Adrenal gland (tissue), 9 donors: ENCODE measurements at regions not wholly inside any gene's neighbourhood (a gene's known extent, or its start where the extent isn't known, plus 50 kb on each side); places are given as distances from the start of the nearest gene placed in this dataset.

ENCODE experiments used
- DNase-seq, 7 donors: peaks; one replicate each; pipeline ENCODE4 v3.0.0-alpha.2; 2019 to 2020
- H3K27ac ChIP-seq, 5 donors: fragments of 200-600 bp; sonication (generic) in 4 of 5; 1 replicate in 3 of 5; 2 replicates in 2 of 5; pipeline versions ENCODE4 v1.5.1 to v1.8.0; 2016 to 2020; ENCODE audit warnings: mild to moderate bottlenecking in 1 of 5
- H3K27me3 ChIP-seq: fragments of 200-600 bp; 2 replicates; pipeline ENCODE4 v1.8.0; 2021
- H3K36me3 ChIP-seq, 2 donors: fragments of 200-600 bp; replicated peaks in 1 of 2; 1 replicate in 1 of 2; 2 replicates in 1 of 2; pipeline versions ENCODE4 v1.5.1 to v1.8.0; 2018 to 2022
- H3K4me1 ChIP-seq, 2 donors: fragments of 200-600 bp; replicated peaks in 1 of 2; 1 replicate in 1 of 2; 2 replicates in 1 of 2; pipeline versions ENCODE4 v1.5.1 to v1.8.0; 2018 to 2021
- H3K4me3 ChIP-seq, 4 donors: fragments of 200-600 bp; sonication (generic) in 3 of 4; one replicate each; pipeline ENCODE4 v1.5.1; 2016 to 2018
- H3K9me3 ChIP-seq, 3 donors: fragments of 200-600 bp; sonication (generic) in 1 of 3; replicated peaks in 1 of 3; 1 replicate in 2 of 3; 2 replicates in 1 of 3; pipeline versions ENCODE4 v1.5.1 to v1.8.0; 2016 to 2021
- CTCF ChIP-seq, 6 experiments: fragments of 450-650 bp in 4 of 6; fragments of 200-600 bp in 2 of 6; sonication (generic) in 1 of 6; IDR thresholded peaks; 1 replicate in 5 of 6; 2 replicates in 1 of 6; pipeline versions ENCODE4 v1.5.1 to v1.8.0; 2016 to 2021; ENCODE audit warnings: antibody characterized with exemption in 6 of 6, mild to moderate bottlenecking in 2 of 6, moderate library complexity in 1 of 6
- POLR2A ChIP-seq, 2 donors: fragments of 450-650 bp; IDR thresholded peaks; one replicate each; pipeline ENCODE4 v1.6.1; 2017; ENCODE audit warnings: antibody characterized with exemption in 2 of 2, mild to moderate bottlenecking in 2 of 2, moderate library complexity in 1 of 2
- WGBS, 4 donors: extraction: QIAGEN DNeasy Blood & Tissue Kit in 2 of 4; methylation state at CpG; one replicate each; pipeline versions ENCODE4 v1.1.5 to v1.1.7; 2013 to 2017; 5-methylcytosine and 5-hydroxymethylcytosine counted together
- intact Hi-C, 2 donors: fragments of 100-400 bp; cut with DNase I; formaldehyde crosslinking; loops; one replicate each; pipeline versions ENCODE4 v1.14.1 to v1.15.0; 2022 to 2023
- donor health status: healthy with polysubstance abuse.
- donor health status: Bipolar disorder and iron deficiency.
- donor health status: DM: yes; HTN: yes; CAD: no.
- donor health status: DM: no; HTN: no; CAD: no.
- donor health status: DM: no; HTN: no; CAD: no.

DNA sequence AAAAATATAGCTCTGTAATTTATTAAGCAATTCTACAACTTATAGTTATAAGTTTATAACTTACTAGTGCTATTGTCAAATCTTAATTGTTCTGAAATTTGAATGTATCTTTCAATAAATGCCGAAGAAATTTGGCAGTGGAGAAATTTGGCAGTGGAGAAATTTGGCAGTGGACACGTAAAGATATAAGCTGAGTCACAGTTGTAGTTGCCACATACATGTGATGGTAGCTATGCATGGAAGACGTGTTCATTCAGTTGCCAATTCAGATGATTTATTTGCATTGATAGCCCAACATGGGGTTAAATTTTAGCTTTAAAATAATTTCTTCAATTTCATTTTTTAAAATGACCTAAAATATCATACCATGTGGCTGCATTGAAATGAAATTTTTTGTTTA lies 127.8 kb upstream of the NR4A3 start:
- Histone ChIP-seq H3K4me3 (no peak overlapping the region), H3K4me1 (no peaks in the 10 kb centered on the region), H3K36me3 (no peaks in the 10 kb centered on the region), H3K27me3 (no peaks in the 10 kb centered on the region), H3K27ac (no peak overlapping the region), H3K9me3 (peaks cover 0 to 8% (median 0%) of the 10 kb centered on the region in 3 donors)
- intact Hi-C loops: loop anchor here in 1 of 2 donors (10.0 kb wide), 1 partner anchor 61 kb away; no protein-coding TSS in a partner anchor
- DNase-seq: no peak
- TF ChIP-seq POLR2A (IDR thresholded peaks at IDR 0.05): no peak
- TF ChIP-seq CTCF (IDR thresholded peaks at IDR 0.05): no peak
- WGBS, 4 donors: 67 to 83% (median 72%) methylated on average over 3 of the region's 3 CpGs

DNA sequence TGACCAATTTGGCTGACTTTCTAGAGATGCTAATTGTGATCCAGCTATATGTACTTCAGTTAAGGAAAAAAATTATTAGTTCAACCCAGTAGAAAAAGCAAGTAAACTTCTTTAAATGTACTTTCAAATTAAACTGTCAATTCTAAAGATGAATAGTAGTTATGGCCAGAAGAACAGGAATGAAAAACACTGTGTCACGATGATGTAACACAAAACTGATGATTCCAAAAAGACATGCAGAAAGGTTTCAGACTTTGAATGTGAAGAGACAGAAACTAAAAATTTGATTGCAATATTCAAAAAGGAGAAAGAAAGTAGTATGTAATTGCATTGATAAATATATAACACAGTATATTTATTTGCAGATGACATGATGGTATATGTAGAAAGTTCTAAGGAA lies 127.3 kb upstream of the NR4A3 start:
- intact Hi-C loops: loop anchor here in 1 of 2 donors (10.0 kb wide), 1 partner anchor 60 kb away; no protein-coding TSS in a partner anchor
- TF ChIP-seq POLR2A (IDR thresholded peaks at IDR 0.05): no peak
- no peak for TF ChIP-seq CTCF (IDR thresholded peaks at IDR 0.05)
- Histone ChIP-seq H3K4me1 (no peaks in the 10 kb centered on the region), H3K36me3 (no peaks in the 10 kb centered on the region), H3K27me3 (no peaks in the 10 kb centered on the region), H3K27ac (no peak overlapping the region), H3K4me3 (no peak overlapping the region), H3K9me3 (peaks cover 0 to 8% (median 0%) of the 10 kb centered on the region in 3 donors)
- DNase-seq: no peak
- WGBS, 4 donors: 76 to 87% (median 83%) methylated on average over 1 of the region's 1 CpG

DNA sequence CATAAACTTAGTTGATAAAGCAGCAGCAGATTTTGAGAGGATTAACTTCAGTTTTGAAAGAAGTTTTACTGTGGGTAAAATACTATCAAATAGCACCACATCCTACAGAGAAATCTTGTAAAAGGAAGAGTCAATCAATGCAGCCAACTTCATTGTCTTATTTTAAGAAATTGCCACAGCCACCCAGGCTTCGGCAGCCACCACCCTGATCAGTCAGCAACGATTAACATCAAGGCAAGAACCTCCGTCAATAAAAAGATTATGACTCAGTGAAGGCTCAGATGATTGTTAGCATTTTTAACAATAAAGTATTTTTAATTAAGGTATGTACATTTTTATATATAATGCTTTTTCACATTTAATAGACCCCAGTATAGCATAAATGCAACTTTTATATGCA lies 122.3 kb upstream of the NR4A3 start:
- no peak overlapping the region for H3K27ac ChIP-seq
- TF ChIP-seq POLR2A (IDR thresholded peaks at IDR 0.05): no peak
- TF ChIP-seq CTCF (IDR thresholded peaks at IDR 0.05): no peak
- DNase-seq: no peak
- peaks cover 0 to 8% (median 0%) of the 10 kb centered on the region in 3 donors for H3K9me3 ChIP-seq
- H3K27me3 ChIP-seq: no peaks in the 10 kb centered on the region
- no peaks in the 10 kb centered on the region for H3K36me3 ChIP-seq
- whole genome bisulfite sequencing, 4 donors: 81 to 94% (median 90%) methylated on average over 3 of the region's 3 CpGs
- H3K4me1 ChIP-seq: no peaks in the 10 kb centered on the region
- no peak overlapping the region for H3K4me3 ChIP-seq
- intact Hi-C loops: loop anchor here in 1 of 2 donors (10.0 kb wide), 1 partner anchor 55 kb away; no protein-coding TSS in a partner anchor

- Histone ChIP-seq H3K36me3 (no peaks in the 10 kb centered on the region), H3K27ac (no peak overlapping the region), H3K4me3 (no peak overlapping the region), H3K27me3 (no peaks in the 10 kb centered on the region), H3K9me3 (no peaks in the 10 kb centered on the region), H3K4me1 (no peaks in the 10 kb centered on the region)
- TF ChIP-seq CTCF (IDR thresholded peaks at IDR 0.05): no peak
- no peak for TF ChIP-seq POLR2A (IDR thresholded peaks at IDR 0.05)
- DNase-seq: no peak
- intact Hi-C loops: no loop called here
Measured at GRCh38 chr9:99712214-99712613, 109.5 kb upstream of the NR4A3 start.
